GM08714 (cell line): ENCODE measurements at regions not wholly inside any gene's neighbourhood (a gene's known extent, or its start where the extent isn't known, plus 50 kb on each side); places are given as distances from the start of the nearest gene placed in this dataset.

Experiments used
- H3K4me3 ChIP-seq: fragments of 200-500 bp; sonication (Bioruptor generic); 2 replicates; pipeline ENCODE4 v1.5.1; 2014; ENCODE audit warnings: mild to moderate bottlenecking, low read length, inconsistent platforms
- ZNF274 ChIP-seq: IDR thresholded peaks from 2 replicates; pipeline ENCODE4 v1.6.1; 2012; ENCODE audit warnings: mild to moderate bottlenecking, low read depth, low read length

DNA sequence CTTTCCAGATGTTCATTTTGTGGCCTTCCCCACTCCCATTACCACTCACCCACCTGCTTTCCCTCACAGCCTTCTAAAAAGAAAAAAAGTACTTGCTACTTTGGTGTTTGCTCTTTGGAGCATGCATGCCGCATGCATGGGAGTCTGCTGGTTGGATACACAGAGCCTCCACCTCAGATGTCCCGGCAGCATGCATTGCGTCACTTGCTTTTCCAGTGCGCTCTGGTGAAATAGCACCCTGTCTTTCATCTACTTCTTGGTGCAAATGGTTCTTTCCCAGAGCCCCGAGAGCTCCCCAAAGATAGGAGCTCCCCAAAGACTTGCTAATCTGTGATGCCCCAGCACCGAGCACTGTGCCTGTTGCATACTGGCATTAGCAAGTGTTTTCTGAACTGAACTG, 333.2 kb upstream of the ZNF507 start:
- no peak overlapping the region for H3K4me3 ChIP-seq
- TF ChIP-seq ZNF274 = no peak

DNA sequence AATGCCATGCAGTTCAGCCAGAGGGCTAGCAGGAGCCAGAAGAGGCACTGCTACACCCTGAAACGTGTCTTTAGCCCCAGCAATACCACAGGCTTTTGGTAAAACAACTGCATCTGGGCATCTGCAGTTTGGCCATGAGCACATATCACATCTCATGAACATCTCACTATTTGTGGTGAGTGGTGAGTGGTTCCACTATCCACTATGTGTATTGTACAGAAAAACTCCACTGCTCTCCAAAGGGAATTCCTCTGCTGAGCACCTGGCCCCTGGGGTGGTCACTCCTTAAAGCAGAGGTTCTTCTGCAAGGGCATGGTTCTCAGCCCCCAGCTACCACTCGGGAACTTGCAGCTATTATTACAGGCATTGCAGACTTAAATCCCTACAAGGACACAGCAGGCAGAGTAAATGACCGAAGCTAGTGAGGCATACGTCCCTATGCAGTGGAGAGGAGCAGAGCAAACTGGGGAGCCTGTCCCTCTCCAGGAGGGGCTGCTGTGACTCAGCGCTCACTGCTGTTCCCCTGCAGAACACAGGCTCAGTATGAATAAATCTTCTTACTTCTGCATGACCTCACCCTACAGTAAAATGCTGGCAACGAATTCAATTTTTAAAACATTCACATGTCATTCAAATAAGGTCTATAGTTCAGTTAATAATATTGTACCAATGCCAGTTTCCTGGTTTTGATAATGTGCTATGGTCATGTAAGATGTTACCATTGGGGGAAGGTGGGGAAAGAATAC, 332.4 kb upstream of the ZNF507 start:
- H3K4me3 ChIP-seq = no peak overlapping the region
- no peak for TF ChIP-seq ZNF274

DNA sequence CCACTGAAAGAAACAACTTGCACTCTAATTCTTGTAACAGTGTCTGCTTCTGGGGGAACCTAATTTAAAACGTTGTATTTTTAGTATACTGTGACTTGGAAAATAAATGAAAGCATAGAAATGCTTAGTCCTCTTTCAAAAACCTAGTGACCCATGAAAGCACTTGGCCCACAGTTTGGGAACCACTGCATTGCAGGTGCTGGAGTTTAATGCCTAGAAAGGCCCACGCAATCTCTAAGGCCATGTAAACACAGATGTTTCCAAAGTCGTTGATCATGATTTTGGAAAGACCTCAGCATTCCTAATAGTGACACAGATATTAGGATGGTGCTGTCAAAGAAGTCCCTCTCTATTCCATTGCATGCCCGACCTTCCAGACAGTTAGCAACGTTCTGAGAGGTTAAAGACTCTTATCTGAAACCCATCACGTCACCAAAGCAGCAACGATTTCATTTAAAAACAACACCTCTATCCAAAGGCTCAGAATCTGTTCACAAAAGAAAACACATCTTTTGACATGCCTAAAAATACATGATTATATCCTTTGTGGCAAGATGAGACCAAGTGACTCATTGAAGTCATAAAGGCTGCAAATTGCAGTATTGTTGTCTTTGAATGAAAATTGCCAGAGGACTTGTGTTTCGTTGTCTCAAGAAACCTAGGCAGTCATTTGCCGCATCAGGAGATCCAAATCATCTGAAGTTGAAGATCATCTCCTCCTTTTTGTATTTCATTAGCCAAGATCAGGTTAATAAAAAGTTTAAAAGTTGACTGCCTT, 328.0 kb upstream of the ZNF507 start:
- no peak overlapping the region for H3K4me3 ChIP-seq
- no peak for TF ChIP-seq ZNF274

DNA sequence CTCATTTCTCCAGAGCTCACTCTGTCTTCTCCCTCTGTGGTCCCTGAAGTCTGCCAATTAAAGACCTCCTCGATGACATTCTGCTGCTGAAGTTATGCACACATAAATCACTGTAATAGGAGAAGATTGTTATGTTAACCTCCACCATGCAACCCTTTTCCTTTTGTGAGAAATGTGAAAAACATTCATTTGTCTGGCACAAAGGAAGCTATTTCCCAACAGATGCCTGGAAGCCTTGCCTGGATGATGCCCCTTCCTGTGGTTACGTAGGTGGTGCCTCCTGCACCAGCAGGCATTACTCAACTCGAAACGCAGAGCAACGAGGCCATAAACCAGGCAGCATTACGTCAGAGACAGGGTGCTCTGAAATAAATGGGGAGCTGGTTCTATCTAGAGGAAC, 327.4 kb upstream of the ZNF507 start:
- no peak overlapping the region for H3K4me3 ChIP-seq
- TF ChIP-seq ZNF274 = no peak

DNA sequence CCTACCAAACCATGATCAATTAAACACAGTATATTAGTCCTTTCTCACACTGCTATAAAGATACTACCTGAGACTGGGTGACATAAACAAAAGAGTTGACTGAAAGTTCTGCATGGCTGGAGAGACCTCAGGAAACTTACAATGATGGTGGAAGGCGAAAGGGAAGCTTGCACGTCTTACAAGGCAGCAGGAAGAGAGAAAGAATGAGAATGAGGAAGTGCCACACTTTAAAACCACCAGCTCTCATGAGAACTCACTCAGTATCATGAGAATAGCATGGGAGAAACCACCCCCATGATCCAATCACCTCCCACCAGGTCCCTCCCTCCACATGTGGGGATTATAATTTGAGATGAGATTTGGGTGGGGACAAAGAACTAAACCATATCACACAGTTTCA, 324.9 kb upstream of the ZNF507 start:
- TF ChIP-seq ZNF274 = no peak

DNA sequence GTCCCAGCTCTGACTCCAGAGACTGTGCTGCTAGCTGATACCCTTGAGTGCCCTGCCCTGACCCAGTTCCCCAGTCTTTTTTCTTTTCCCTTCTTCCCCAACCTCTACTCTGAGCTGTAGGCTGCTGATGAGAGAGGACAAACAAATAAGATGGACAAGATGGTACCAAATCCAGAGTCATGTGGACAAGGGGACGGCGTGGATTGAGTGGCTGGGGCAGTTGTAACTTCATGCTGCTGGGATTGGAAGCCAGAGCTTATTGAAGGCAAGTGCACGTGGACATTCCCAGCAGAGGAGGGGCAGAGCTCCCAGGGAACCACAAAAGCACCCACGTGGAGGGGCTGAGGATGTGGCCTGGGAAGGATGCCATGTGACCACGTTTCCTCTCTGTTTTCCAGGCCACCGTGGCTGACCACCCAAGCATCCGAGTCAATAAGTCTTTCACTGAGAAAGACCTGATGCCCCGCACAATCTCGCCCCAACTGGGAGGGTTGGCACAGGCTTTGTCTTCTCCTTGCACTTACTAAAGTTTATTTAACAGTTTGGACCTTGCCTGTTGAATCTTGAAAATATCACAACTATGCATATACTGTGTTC, 323.3 kb upstream of the ZNF507 start:
- TF ChIP-seq ZNF274 = no peak
- no peak overlapping the region for H3K4me3 ChIP-seq

More for the DNA sequence above, 324.9 kb upstream of the ZNF507 start:
- H3K4me3 ChIP-seq = no peak overlapping the region

DNA sequence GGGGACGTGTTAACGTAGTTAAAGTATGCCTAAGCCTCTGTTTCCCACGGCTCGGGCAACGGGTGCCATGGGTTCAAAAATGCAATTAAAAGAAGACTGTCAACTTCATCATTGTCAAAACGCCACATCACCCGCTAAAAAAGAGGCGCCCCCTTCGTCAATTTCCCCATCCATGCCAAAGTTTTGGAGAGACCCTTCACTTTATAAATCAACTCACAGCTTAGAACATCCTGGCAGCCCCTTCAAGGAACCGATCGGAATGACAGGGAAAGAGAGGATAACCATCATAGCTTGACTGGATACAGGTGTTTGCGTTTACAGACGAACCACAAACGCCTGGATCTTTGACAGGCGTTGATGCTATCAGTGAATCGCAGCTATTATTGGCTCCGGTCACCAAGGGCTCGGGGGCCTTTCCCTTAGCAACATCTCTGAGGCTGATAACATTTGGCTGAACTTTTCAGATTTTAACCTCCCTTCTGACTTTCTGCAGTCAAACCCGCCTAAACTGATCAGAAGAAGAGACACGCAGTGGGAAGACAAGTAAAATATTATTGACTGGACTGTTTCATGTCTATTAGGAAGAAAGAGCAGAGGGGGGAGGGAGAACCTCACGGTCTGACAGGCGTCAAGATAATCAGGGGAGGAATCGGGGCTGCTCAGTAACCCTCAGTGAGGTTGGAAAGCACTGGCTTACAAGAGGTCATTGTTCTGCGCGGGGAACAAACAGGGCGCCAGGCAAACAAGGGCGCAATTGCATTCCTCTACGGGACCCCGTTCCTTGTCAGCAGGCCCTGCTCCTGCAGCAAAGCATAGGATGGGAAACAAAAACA, 322.5 kb upstream of the ZNF507 start:
- no peak for TF ChIP-seq ZNF274
- H3K4me3 ChIP-seq = no peak overlapping the region

DNA sequence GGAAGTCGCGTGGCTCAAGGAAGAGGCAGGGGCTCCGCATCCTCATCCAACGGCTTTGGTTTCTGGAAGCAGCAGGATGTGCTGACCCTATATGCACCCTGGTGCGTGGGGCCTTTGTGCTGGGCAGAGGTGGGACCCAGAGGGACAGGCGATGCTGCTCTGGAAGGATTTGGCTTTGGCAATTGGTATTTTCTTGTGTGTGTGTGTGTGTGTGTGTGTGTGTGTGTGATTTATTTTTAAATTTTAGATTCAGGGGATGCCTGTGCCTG, 321.9 kb upstream of the ZNF507 start:
- TF ChIP-seq ZNF274 = no peak
- no peak overlapping the region for H3K4me3 ChIP-seq

DNA sequence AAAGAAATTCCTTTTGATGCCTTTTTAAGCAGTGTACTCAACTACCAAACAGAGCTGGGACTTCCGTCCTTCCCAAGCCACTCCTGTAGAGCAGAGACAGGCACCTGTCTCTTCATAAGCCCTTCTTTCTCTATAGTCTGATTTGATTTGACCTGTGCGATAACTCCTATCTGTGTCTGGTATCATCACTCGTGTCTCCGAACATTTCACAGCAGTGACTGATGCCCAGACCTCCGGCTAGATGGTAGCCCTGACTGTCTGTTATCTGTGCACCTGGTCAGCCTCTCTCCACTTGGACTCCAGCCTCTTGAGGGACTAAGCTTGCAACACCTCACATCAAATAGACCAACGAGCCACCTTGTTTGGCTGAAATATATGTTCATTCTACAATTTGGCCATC, 316.2 kb upstream of the ZNF507 start:
- no peak overlapping the region for H3K4me3 ChIP-seq
- no peak for TF ChIP-seq ZNF274

DNA sequence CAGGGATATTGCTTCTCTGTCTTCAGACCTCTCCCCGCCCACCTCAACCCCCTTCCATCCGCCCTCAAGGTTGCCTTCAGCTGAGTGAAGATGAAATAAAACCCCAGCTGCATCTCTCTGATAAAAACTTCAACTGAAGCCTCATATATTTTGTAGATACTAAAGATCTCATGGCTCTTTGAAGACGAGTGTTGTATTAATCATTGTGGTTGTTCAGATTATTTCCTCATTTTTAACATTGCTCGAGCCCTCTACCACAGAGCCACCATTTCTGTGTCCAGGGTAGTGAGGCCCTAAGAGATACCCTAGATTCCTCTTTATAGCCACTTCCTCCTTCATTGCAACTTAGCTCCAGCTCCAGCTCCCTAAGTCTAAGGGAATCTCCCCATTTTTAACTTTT, 312.8 kb upstream of the ZNF507 start:
- no peak for TF ChIP-seq ZNF274
- H3K4me3 ChIP-seq = no peak overlapping the region

DNA sequence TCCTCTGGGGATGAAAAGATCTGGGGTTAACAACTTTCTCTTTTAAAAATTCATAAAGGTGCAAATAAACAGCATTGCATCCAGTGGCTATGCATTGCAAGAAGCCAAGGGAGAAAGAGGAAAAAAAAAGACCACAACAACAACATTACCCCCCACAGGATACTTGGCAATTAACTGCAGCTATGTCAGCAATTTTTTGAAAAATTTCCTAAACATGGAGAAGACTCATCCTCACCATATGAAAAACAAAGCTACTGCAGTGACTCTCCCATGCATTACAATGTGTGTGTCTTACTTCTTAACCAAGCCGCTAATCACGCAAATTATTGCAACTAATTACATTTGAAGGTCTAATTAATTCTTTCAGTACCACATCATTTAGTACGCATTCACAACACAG, 309.8 kb upstream of the ZNF507 start:
- TF ChIP-seq ZNF274 = no peak

DNA sequence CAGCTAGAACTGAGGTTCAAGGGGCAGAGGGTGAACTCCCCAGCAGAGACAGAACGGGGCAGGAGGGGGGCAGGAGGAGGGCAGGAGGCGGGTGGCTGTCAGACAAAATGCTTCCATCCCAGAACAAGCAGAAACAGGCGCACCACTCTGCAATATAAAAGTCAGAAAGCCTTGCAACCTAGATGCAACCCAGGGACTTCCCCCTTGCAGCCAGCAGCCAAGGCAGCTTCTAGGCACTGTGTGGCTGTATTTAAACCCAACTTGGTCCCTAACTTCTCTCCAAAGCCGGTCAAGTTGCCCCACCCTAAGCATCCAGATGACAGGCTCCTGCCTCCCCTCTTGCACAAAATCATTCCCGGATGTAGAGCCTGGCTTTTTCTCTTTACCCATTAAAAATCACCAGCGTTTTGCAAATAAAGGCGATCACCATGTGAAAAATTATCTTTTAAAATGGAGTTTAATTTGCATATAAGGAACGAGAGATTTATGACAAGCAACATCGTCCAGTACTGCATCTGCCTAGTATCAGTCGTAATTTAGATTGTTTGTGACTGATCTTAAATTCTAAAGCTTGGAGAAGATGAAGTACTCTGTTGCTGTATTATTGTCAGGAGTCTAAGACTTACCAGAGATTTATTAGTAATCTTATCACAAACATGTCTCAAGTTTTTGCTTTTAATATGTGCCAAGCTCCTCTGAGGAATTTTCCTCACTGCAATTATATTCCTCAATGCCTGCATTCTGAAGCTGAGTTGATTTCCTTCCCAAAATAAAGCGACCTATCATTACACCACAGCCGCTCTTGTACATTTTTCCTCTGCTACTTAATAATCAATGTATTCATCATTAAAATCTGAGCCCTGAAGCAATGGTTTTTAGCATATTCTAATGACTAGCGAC, 307.1 kb upstream of the ZNF507 start:
- no peak for TF ChIP-seq ZNF274
- no peak overlapping the region for H3K4me3 ChIP-seq

More for the DNA sequence above, 309.8 kb upstream of the ZNF507 start:
- H3K4me3 ChIP-seq = no peak overlapping the region

DNA sequence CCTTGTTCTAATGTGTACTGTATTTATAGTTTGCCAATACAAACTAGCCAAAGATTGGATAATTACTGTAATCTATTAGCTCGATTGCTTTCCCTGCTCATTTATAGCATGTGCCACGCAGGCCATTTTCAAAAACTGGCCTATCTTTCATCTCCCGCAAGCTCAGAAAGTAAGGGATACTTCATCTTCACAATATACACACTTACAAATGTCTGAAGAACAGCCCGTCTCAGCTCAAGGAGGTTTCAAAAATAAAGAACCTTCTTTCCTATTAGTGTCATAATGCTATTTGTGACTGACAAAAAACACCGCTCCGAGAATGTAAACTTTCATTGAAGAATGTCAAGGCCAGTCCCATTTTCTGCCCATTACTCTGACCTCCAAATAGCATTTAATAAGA, 306.4 kb upstream of the ZNF507 start:
- no peak overlapping the region for H3K4me3 ChIP-seq
- no peak for TF ChIP-seq ZNF274

DNA sequence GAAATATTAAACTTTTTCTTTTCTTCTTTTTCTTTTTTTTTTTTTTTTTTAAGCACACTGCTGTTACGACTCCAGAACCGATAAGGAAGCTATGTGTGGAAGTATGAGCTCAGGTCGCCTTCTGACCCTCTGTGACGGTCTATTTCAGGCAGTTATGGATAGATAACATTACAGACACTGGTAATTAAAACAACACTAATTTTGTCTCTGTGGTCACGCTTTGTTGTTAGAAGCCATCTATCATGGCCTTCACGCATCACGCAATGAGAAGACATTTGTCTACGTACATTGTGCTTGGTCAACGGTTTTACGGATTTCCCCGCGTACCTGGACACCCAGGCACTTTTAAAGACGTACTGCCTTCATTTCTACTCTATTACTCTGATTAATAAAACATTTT, 306.0 kb upstream of the ZNF507 start:
- TF ChIP-seq ZNF274 = no peak
- H3K4me3 ChIP-seq = no peak overlapping the region

DNA sequence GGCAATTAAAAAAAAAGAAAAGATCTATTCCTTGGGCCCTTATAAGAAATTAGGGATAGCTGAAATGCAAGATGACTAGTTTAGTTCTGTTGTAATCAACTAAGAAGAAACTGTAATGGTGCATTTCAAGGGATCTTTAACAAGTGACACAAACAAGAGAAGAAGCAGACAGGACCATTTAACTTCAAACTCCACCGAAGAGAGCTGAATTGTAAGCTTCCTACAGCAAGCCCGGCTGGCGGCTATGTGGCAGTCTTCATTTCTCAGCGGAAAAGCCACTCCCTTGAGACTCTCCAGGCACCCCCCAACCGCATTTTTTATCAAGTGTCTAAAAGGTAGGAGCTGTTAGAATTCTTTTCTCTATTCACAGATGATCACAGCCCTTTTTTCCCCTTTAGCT, 305.2 kb upstream of the ZNF507 start:
- no peak overlapping the region for H3K4me3 ChIP-seq
- no peak for TF ChIP-seq ZNF274
